Activated CD8-positive, alpha-beta memory T cell treated with anti-CD3 and anti-CD28 coated beads, Interleukin-2, amount 50 U/mL, for 1 hour (primary cell): ENCODE measurements at regions not wholly inside any gene's neighbourhood (a gene's known extent, or its start where the extent isn't known, plus 50 kb on each side); places are given as distances from the start of the nearest gene placed in this dataset.
"Not testable (repeated sequence)": the region's sequence is repeated elsewhere in the genome, so short reads cannot be mapped to it uniquely, and the experiment has no call there.

Experiments used
- DNase-seq: peaks from one replicate; pipeline ENCODE4 v3.0.0-alpha.2; 2020; ENCODE audit errors: extremely low read depth

DNA sequence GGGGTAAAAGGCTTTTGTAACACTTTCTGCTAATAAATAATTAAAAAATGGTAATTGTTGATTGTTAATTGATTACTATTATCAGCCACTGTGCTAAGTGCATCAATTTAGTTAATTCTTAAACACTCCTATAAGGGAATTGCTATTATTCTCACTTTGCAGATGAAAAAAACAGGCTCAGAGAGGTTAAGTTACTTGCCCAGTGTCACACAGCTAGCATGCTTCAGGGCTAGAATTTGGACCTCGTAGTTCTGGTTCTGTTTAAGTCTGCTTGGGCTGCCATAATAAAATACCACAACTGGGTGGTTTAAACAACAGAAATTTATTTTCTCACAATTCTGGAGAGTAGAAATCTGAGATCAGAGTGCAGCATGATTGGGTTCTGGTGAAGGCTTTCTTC is 164.8 kb upstream of the TBX18 start:
- DNase-seq = no peak

DNA sequence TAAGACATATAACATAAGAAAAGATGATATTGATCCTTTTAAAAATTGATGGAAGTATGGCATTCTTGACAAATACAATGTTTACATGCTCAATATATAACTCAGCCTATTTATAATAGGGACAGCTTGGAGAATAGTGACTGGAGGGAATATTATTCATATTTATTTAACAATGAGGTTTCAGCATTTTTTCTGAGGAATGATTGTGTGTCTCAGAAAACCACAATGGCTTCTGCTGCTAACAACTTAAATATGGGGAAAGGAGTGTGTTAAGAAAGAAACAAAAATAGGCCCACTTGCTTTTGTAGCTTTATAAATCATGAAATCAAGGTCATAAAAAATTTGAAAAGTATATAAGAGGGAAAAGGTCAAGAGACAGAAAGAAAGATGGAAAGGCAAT is 163.2 kb upstream of the TBX18 start:
- no peak for DNase-seq

- no peak for DNase-seq
Observed at GRCh38 chr6:84926189-84927155, 162.1 kb upstream of the TBX18 start.

DNA sequence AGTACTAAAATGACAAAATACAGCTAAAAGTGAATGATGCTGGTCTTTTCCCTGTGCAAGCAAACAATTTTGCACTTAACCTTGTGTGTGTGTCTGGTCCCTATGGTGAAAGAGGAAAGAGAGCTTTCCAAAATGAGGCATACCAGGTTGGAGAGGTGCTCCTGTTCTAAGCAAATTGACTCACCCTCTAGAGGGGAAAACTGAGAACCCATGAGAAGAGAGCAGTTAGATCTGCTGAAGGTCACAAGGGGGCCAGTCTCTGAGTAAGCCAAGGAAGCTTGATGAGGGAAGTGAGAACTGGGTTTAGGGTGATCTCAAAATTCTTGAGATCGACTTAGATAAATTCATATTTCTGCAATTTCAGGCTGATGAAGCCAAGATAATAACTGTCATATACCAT is 157.5 kb upstream of the TBX18 start:
- no peak for DNase-seq

- DNase-seq = no peak
Observed at GRCh38 chr6:84920021-84920420, 155.6 kb upstream of the TBX18 start.

DNA sequence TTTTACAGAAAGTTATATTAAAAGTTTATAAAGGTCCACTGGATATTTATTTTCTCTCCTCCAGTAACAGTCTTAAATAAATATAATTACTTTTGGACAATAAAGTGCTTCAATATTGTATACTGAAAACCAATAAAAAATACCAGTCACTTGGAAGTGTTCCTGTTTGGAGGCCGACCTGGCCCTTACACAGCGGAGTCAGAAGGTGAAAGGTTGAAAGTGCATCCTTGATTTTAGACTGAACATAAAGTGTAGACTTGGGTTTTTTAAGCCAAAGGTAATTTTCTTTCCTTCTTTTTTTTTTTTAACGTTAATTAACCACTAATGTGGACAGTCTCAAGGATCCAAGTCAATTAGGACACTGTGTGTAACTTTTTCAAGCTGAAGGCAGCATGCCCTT is 152.3 kb upstream of the TBX18 start:
- no peak for DNase-seq

GRCh38 chr6:84912472-84913322 is 148.3 kb upstream of the TBX18 start:
- DNase-seq = no peak

DNA sequence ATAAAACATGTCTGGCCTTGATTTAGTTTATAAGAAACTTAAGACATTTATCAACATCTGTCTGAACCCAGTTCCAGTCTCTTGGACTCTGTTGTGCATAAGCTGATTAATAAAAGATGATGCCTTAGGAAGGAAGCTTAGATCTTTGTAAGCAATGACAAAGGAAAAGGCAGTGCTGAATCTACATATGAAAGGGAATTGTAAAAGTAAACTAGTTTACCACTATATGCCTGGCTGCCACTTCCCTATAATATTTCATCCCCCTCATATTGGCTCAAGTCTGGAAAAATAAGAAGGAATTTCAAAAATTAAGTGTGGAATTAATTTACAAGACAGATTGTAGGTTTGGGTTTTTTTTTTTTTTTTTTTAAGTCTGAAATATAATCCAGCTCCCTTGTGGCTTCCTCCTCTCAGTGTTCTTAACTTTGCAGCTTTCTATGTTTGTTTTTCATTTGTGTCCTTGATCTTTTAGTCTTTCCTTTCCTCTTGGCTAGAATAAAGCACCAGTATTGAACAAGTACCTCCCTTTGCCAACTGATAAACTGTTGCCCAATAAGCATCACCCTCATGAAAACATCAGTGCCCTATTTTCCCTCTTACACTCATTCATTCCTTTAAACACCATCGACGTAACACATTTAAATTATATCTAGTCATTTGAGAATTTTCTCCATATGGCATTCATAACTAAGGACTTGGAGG is 146.7 kb upstream of the TBX18 start:
- DNase-seq = no peak

- DNase-seq = no peak
Observed at GRCh38 chr6:84908304-84908904, 144.0 kb upstream of the TBX18 start.

GRCh38 chr6:84906514-84906913 is 142.1 kb upstream of the TBX18 start:
- DNase-seq = no peak

- no peak for DNase-seq
Observed at GRCh38 chr6:84905823-84906222, 141.4 kb upstream of the TBX18 start.

DNA sequence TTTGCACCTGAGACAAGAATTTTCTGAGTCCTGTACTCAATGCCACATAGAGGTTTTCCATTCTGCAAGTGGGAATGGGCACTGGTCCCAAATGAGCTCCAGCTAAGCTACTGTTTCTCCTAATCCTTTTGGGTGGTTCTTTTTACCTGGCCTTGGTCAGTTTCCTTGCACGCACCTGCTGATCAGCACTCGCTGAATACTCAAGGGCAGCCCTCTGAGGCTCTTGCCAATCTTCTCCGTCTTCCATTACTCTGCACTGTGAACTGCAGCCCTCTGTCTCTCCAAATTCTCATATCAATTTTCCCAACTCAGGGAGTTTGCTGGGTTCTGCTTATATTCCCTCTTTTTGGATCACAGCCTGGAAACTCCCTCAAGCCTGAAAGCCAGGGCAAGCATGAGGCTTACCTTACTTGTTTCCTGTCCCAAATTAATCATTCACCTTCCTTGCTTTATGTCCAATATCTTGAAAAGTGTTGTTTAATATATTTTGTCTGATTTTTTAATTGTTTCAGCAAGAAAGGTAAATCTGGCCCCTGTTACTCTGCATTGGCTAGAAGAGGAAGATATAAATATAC is 138.0 kb upstream of the TBX18 start:
- DNase-seq = no peak

GRCh38 chr6:84897988-84898594 is 133.7 kb upstream of the TBX18 start:
- no peak for DNase-seq

- no peak for DNase-seq
Observed at GRCh38 chr6:84897011-84897410, 132.6 kb upstream of the TBX18 start.

GRCh38 chr6:84892671-84893070 is 128.3 kb upstream of the TBX18 start:
- DNase-seq = no peak

DNA sequence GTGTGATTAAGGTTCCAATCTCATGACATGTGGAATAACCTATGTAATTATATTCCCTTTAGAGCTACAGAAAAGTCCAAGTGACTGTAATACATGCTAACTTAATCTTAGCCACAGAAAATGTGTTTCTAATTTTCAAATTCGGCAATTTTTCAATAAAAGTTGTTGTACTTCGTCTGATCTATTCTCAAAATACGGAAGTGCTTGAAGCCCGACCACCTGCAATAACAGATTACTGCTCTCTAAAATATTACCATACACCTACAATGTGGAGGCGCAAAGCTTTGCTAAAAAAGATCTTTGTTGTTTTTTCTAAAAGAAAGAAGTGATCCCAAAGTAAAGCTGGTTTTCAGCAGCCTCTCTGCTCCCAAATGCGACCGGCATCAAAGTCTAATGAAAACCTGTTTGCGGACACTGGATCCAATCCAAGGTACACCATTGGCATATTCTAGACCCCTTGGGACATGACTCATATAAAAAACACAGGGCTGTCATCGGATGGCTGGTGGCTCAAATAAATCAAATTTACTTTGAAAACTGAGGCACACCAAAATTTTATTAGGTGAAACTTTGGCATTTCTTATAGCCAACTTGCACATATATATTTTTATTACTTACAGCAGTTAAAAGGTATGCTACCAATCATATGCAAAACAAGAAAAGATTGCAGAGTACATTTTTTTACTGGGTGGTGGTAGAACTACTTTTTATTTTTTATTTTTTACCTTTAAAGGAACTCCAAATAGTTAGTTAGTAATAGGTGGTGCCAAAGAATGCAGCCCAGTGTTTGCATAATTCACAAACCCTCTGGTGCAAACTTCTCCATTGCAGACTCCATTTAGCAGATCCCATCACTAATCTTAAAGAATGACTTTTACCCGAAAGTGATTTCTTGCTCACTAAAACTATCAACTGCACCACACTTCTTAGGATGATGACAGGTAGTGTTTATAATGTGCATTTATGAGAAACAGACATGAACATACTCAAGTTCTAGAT is 118.7 kb upstream of the TBX18 start:
- DNase-seq = no peak

DNA sequence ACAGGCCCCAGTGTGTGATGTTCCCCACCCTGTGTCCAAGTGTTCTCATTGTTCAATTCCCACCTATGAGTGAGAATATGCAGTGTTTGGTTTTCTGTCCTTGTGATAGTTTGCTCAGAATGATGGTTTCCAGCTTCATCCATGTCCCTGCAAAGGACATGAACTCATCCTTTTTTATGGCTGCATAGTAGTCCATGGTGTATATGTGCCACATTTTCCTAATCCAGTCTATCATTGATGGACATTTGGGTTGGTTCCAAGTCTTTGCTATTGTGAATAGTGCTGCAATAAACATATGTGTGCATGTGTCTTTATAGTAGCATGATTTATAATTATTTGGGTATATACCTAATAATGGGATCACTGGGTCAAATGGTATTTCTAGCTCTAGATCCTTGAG is 115.0 kb upstream of the TBX18 start:
- not testable (repeated sequence) for DNase-seq

DNA sequence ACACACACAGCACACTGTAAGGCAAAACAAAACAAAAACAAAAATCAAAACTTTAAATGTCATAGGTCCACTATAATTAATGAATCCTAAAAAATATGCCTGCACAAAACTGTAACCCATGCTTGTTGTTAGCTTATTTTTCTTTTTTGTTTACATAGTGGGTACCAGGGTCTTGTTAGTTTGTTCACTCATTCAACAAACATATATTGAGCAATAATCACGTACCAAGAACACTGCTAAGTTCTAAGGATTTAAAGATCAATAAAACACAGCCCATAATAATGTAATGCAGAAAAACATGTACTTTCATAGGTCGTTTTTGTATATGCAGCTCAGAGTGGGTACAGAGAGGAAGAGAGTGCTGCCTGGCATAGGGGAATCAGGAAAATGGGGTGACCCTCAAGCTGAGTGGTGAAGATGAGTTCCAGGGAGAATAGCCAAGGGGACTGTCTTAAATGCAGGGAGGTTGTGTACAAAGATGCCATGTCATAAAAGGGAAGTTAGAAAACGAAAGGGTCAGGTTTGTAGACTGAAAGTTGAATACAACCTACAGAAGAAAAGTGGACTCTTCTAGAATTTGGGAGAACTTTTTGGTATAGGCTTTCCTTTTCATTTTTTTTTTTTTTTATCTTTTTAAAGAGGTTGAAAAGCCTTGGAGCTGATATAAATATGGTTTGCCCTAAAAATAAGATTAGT is 113.3 kb upstream of the TBX18 start:
- no peak for DNase-seq
